GM12891 (cell line): ENCODE measurements at regions not wholly inside any gene's neighbourhood (a gene's known extent, or its start where the extent isn't known, plus 50 kb on each side); places are given as distances from the start of the nearest gene placed in this dataset.

Source experiments
- DNase-seq: peaks from one replicate; pipeline ENCODE4 v3.0.0; 2011; ENCODE audit warnings: low spot score; ENCODE audit not compliant: insufficient read length
- FAIRE-seq: peaks from 2 replicates; lab custom pipeline; 2011; peaks lifted over from hg19 to GRCh38; lab: Jason Lieb, UNC
- PAX5 ChIP-seq: IDR thresholded peaks from 2 replicates; pipeline ENCODE4 v1.6.1; 2011; ENCODE audit warnings: low read length, moderate library complexity, mild to moderate bottlenecking; ENCODE audit not compliant: insufficient read depth, severe bottlenecking
- POLR2A ChIP-seq: IDR thresholded peaks from 2 replicates; pipeline ENCODE4 v1.6.1; 2011; ENCODE audit warnings: low read depth, low read length, control low read depth
- POLR2AphosphoS5 ChIP-seq: IDR thresholded peaks from 2 replicates; pipeline ENCODE4 v1.6.1; 2011; ENCODE audit warnings: low read depth, low read length, control low read depth
- POU2F2 ChIP-seq: IDR thresholded peaks from 2 replicates; pipeline ENCODE4 v1.6.1; 2011; ENCODE audit warnings: low read depth, mild to moderate bottlenecking, control low read depth, low read length, moderate library complexity
- SPI1 ChIP-seq: IDR thresholded peaks from 2 replicates; pipeline ENCODE4 v1.6.1; 2011; ENCODE audit warnings: low read depth, low read length, control low read depth
- TAF1 ChIP-seq: IDR thresholded peaks from 2 replicates; pipeline ENCODE4 v1.6.1; 2011; ENCODE audit warnings: low read depth, low read length, control low read depth

DNA sequence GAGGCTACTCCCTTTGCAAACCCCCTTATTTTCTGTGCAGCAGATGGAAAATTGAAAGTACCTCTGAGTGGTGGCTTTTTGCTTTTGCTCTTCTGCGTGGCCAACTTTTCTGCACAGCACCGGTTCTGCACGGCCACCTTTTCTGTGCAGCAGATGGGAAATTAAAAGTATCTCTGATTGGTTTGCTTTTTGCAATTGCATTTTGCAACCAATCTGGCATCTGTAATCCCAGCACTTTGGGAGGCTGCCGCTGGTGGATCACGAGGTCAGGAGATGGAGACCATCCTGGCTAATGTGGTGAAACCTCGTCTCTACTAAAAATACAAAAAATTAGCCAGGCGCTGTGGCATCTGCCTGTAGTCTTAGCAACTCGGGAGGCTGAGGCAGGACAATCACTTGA, 79.5 kb upstream of the CHMP2B start:
- no peak for TF ChIP-seq POLR2AphosphoS5
- DNase-seq (no peak), FAIRE-seq (no peak)

GRCh38 chr3:87145553-87145952, 81.6 kb upstream of the CHMP2B start:
- TF ChIP-seq TAF1 = no peak
- no peak for TF ChIP-seq SPI1
- no peak for TF ChIP-seq POLR2A
- TF ChIP-seq POU2F2 = no peak
- no peak for TF ChIP-seq PAX5
- DNase-seq (peak; percentile 1), FAIRE-seq (peak; percentile 20)

DNA sequence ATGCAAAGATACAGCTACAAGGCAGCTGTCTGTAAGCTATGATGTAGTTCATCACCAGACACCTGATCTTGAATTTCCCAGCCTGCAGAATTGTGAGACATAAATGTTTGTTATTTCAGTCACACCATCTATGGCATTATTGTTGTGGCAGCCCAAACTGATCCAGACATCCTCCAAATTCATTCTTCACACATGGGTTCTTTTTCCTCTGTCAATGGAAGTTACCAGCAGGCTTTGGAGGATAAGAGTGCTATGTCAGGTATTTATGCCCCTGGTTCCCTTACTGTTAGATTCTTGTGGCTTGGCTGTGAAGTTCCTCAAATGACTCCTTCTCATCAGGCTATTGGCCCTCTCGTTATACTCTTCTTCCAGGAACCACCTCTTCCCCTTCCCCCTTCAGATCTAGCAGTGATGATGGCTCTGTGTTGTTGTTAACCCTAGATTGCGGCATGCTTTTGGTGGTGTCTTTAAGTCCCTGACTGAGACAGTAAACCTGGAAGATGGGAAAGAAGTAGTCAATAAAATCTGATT, 91.0 kb upstream of the CHMP2B start:
- DNase-seq (no peak), FAIRE-seq (no peak)
- TF ChIP-seq POLR2AphosphoS5 = no peak
- TF ChIP-seq PAX5 = no peak
- no peak for TF ChIP-seq SPI1
- TF ChIP-seq TAF1 = no peak
- no peak for TF ChIP-seq POLR2A
- no peak for TF ChIP-seq POU2F2

DNA sequence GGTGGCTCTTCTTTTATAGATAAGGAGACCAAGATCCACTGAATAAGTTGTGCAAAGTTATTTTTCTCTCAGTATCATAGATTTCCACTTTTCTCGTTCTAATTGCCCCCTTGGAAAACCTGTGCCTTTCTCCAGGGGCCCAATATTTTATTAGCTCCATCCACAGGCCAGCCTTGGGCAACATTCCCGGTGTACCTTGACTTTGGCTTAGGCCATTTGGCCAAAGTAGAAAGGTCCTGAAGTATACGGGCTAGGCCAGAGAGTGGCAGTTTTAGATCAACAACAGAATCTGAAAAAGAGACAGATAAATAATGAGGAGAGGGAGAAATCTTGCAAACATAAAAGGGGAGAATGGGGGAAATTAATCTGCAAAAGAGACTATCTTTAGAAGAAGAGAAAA, 91.7 kb upstream of the CHMP2B start:
- DNase-seq (no peak), FAIRE-seq (no peak)
- TF ChIP-seq SPI1 (no peak), POU2F2 (no peak), TAF1 (no peak), PAX5 (no peak)

DNA sequence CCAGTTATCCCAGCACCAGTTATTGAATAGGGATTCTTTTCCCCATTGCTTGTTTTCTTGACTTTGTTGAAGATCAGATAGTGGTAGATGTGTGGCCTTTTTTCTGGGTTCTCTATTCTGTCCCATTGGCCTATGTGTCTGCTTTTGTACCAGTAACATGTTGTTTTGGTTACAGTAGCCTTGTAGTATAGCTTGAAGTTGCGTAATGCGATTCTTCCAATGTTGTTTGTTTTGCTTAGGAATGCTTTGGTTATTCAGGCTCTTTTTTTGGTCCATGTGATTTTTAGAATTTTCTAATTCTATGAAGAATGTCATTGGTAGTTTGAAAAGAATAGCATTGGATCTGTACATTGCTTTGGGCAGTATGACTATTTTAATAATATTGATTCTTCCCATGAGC, 94.3 kb upstream of the CHMP2B start:
- FAIRE-seq = no peak
- TF ChIP-seq TAF1 (no peak), POU2F2 (no peak), POLR2A (no peak), PAX5 (no peak), SPI1 (no peak)
- DNase-seq = no peak

DNA sequence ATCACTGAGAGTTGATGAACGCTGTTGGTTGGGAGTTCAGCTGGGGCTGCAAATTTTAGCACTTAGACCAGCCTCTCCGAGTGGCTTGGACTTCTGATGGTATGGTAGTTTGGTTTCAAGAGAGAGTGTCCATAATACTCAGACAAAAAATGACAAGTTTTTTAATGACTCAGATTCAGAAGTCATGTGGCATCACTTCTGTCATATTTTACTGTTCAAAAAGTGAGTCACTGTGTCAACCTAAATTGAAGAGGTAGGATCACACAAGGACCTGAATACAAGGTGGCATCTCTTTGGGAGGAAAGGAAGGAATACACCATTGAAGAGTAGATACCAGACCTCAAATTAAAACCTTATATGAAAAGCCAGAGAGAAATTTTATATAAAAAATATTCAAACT, 99.1 kb upstream of the CHMP2B start:
- DNase-seq = no peak
- TF ChIP-seq SPI1 (no peak), POLR2AphosphoS5 (no peak)
- FAIRE-seq = no peak

DNA sequence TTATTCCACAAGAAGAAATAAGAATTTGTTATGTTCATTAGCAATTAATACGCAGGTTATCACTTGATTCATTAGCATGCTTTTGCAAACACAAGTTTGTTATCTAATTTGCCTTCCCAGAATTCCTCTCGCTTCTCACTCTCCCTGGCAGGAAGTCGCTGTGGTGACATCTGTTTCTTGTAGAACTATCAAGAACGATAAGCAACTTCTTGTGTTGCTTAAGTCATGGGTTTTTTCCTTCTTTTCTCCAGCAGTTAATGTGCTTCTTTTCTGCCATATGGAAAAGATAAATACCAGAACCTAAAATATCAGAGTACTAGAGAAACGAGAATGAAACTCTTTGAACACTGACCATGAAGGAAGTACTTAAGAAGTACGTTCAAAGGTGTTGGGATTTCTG, 99.8 kb upstream of the CHMP2B start:
- no peak for TF ChIP-seq TAF1
- TF ChIP-seq POU2F2 = no peak
- TF ChIP-seq POLR2AphosphoS5 = no peak
- TF ChIP-seq PAX5 = no peak
- TF ChIP-seq SPI1 = no peak
- no peak for TF ChIP-seq POLR2A

DNA sequence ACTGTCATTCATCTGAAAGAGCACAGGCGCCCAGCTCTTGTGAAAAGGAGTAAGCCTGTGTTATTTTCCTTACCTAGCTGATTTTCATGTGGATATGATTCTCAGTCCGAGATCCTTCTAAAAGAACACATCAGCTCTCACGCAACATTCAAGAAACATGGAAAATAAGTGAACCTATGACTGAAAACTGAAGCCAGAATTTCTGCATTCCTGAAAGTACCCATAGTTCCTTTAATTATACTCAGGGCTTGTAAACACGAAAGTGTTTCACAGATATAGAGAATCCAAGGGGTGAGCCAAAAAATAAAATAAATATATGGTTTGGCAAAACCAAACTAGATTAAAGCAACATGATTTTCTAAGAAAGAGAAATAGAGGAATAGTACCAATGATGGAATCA, 100.8 kb upstream of the CHMP2B start:
- DNase-seq (no peak), FAIRE-seq (no peak)
- no peak for TF ChIP-seq POLR2AphosphoS5
- TF ChIP-seq SPI1 = no peak
- TF ChIP-seq TAF1 = no peak
- TF ChIP-seq POU2F2 = no peak
- no peak for TF ChIP-seq POLR2A
- TF ChIP-seq PAX5 = no peak

More for the DNA sequence above, 99.8 kb upstream of the CHMP2B start:
- no peak for FAIRE-seq
- no peak for DNase-seq

DNA sequence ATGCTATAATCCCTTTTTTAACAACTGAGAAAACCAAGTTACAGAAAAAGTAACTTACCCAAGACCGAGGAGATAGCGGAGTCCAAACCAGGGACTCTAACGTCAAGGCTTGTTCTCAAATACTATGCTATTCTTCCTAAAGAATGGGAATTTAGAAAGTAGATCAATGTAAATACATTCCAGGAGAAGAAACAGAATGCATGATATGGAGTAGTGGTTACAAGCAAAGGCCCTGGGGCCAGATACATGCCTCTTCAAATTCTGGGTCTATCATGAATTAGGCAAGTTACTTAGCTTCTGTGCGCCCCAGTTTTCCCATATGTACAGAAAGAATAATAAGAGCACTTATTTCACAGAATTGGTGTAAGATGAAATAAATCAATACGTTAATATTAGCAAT, 102.0 kb upstream of the CHMP2B start:
- DNase-seq (no peak), FAIRE-seq (no peak)
- TF ChIP-seq TAF1 (no peak), POLR2A (no peak), SPI1 (no peak), POU2F2 (no peak), PAX5 (no peak), POLR2AphosphoS5 (no peak)

DNA sequence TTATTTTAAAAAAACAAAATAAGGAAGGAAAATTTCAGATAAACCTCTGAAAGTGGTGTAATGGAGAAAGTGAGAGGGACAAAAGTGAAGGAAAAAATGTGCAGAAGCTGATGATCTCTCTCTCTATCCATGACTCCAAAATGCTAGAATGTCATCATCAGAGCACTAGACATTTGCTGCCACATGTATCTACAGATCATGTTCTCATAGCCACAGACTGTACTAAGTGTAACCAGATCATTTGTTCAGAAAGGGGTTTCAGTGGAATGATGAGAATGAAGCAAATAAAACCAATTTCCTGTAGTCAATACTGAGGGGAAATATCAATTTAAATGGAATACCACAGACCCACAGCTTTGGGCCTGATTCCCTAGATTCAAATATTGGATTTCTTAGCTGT, 104.3 kb upstream of the CHMP2B start:
- TF ChIP-seq POLR2A (no peak), POLR2AphosphoS5 (no peak), TAF1 (no peak), PAX5 (no peak), SPI1 (no peak), POU2F2 (no peak)
- DNase-seq (no peak), FAIRE-seq (no peak)

- TF ChIP-seq POLR2AphosphoS5 = no peak
- DNase-seq (no peak), FAIRE-seq (no peak)
Measured at GRCh38 chr3:87121856-87122255, 105.3 kb upstream of the CHMP2B start.
